Esophagus muscularis mucosa (tissue), 4 donors: ENCODE measurements at regions not wholly inside any gene's neighbourhood (a gene's known extent, or its start where the extent isn't known, plus 50 kb on each side); places are given as distances from the start of the nearest gene placed in this dataset.

ENCODE experiments used
- DNase-seq: peaks from one replicate; pipeline ENCODE4 v3.0.0-alpha.2; 2017; ENCODE audit errors: extremely low spot score
- H3K27ac ChIP-seq, 4 donors: fragments of 200-600 bp; sonication (generic); replicated peaks in 1 of 4; 1 replicate in 3 of 4; 2 replicates in 1 of 4; pipeline ENCODE4 v1.5.1; 2016 to 2019; ENCODE audit warnings: mild to moderate bottlenecking in 1 of 4
- H3K27me3 ChIP-seq, 4 donors: fragments of 200-600 bp; sonication (generic); one replicate each; pipeline versions ENCODE4 v1.5.1 to v1.6.0; 2016 to 2019
- H3K36me3 ChIP-seq, 4 donors: fragments of 200-600 bp; sonication (generic); one replicate each; pipeline ENCODE4 v1.5.1; 2016 to 2019
- H3K4me1 ChIP-seq, 4 donors: fragments of 200-600 bp; sonication (generic); one replicate each; pipeline ENCODE4 v1.5.1; 2016 to 2019
- H3K4me3 ChIP-seq, 4 donors: fragments of 200-600 bp; sonication (generic); 1 replicate in 2 of 4; 2 replicates in 2 of 4; pipeline ENCODE4 v1.5.1; 2016 to 2019; ENCODE audit warnings: mild to moderate bottlenecking in 4 of 4, moderate library complexity in 1 of 4
- H3K9me3 ChIP-seq, 4 donors: fragments of 200-600 bp; sonication (generic); 1 replicate in 3 of 4; 2 replicates in 1 of 4; pipeline ENCODE4 v1.5.1; 2016 to 2019
- CTCF ChIP-seq, 3 experiments: fragments of 200-600 bp in 2 of 3; fragments of 450-650 bp in 1 of 3; sonication (generic) in 2 of 3; IDR thresholded peaks; one replicate each; pipeline ENCODE4 v1.5.1; 2017 to 2019; ENCODE audit warnings: antibody characterized with exemption in 3 of 3, mild to moderate bottlenecking in 2 of 3, moderate library complexity in 1 of 3
- EP300 ChIP-seq: sonication (generic); formaldehyde crosslinking; IDR thresholded peaks from one replicate; pipeline ENCODE4 v1.6.1; 2017; ENCODE audit warnings: antibody characterized with exemption
- POLR2A ChIP-seq: fragments of 450-650 bp; IDR thresholded peaks from one replicate; pipeline ENCODE4 v1.6.1; 2017; ENCODE audit warnings: antibody characterized with exemption, moderate library complexity, mild to moderate bottlenecking, low read depth
- POLR2AphosphoS5 ChIP-seq, 2 donors: sonication (generic); formaldehyde crosslinking; IDR thresholded peaks; one replicate each; pipeline ENCODE4 v1.6.1; 2017; ENCODE audit warnings: antibody characterized with exemption in 2 of 2
- WGBS: methylation state at CpG from one replicate; pipeline ENCODE4 v1.1.5; 2018; 5-methylcytosine and 5-hydroxymethylcytosine counted together
- intact Hi-C: fragments of 100-400 bp; cut with DNase I; formaldehyde crosslinking; loops from one replicate; pipeline ENCODE4 v1.15.1; 2023

- H3K4me1 ChIP-seq = no peaks in the 10 kb centered on the region
- H3K4me3 ChIP-seq = no peak overlapping the region
- intact Hi-C loops = no loop called here
- H3K36me3 ChIP-seq = no peaks in the 10 kb centered on the region
- TF ChIP-seq POLR2A = no peak
- no peak for TF ChIP-seq EP300
- no peaks in the 10 kb centered on the region for H3K9me3 ChIP-seq
- DNase-seq = no peak
- H3K27ac ChIP-seq = no peak overlapping the region
- H3K27me3 ChIP-seq = no peaks in the 10 kb centered on the region
Measured at GRCh38 chr1:103265551-103265950, 157.2 kb upstream of the COL11A1 start.

- H3K9me3 ChIP-seq = no peaks in the 10 kb centered on the region
- H3K4me3 ChIP-seq = no peak overlapping the region
- WGBS = 85% methylated on average over 2 of the region's 2 CpGs
- no peak for TF ChIP-seq POLR2A
- TF ChIP-seq POLR2AphosphoS5 (IDR thresholded peaks at IDR 0.05) = no peak
- TF ChIP-seq CTCF (IDR thresholded peaks at IDR 0.05) = no peak
- TF ChIP-seq EP300 = no peak
- no peaks in the 10 kb centered on the region for H3K4me1 ChIP-seq
- DNase-seq = no peak
- no peaks in the 10 kb centered on the region for H3K36me3 ChIP-seq
- no peak overlapping the region for H3K27ac ChIP-seq
- no peaks in the 10 kb centered on the region for H3K27me3 ChIP-seq
- intact Hi-C loops = no loop called here
Measured at GRCh38 chr1:103259982-103260381, 151.7 kb upstream of the COL11A1 start.

- 94% methylated on average over 1 of the region's 1 CpG for WGBS
- H3K9me3 ChIP-seq = no peaks in the 10 kb centered on the region
- no peaks in the 10 kb centered on the region for H3K36me3 ChIP-seq
- no peak overlapping the region for H3K4me3 ChIP-seq
- intact Hi-C loops = no loop called here
- peaks cover 0 to 5% (median 0%) of the 10 kb centered on the region in 4 donors for H3K4me1 ChIP-seq
- H3K27me3 ChIP-seq = no peaks in the 10 kb centered on the region
- no peak for DNase-seq
- no peak for TF ChIP-seq EP300
- no peak for TF ChIP-seq POLR2AphosphoS5 (IDR thresholded peaks at IDR 0.05)
- TF ChIP-seq CTCF (IDR thresholded peaks at IDR 0.05) = no peak
- TF ChIP-seq POLR2A = no peak
- H3K27ac ChIP-seq = no peak overlapping the region
Measured at GRCh38 chr1:103256490-103256889, 148.2 kb upstream of the COL11A1 start.

- 30% methylated on average over 3 of the region's 3 CpGs for WGBS
- Histone ChIP-seq H3K27ac (no peak overlapping the region), H3K4me3 (no peak overlapping the region), H3K27me3 (no peaks in the 10 kb centered on the region), H3K9me3 (no peaks in the 10 kb centered on the region), H3K4me1 (peaks cover 0 to 5% (median 0%) of the 10 kb centered on the region in 4 donors), H3K36me3 (no peaks in the 10 kb centered on the region)
- no peak for DNase-seq
- no peak for TF ChIP-seq CTCF (IDR thresholded peaks at IDR 0.05)
- no peak for TF ChIP-seq POLR2AphosphoS5 (IDR thresholded peaks at IDR 0.05)
- TF ChIP-seq POLR2A = no peak
- TF ChIP-seq EP300 = no peak
- intact Hi-C loops = no loop called here
Measured at GRCh38 chr1:103254691-103255090, 146.4 kb upstream of the COL11A1 start.

GRCh38 chr1:103250441-103250861, 142.1 kb upstream of the COL11A1 start:
- intact Hi-C loops = no loop called here
- Histone ChIP-seq H3K27ac (no peak overlapping the region), H3K9me3 (no peaks in the 10 kb centered on the region), H3K36me3 (no peaks in the 10 kb centered on the region), H3K27me3 (no peaks in the 10 kb centered on the region), H3K4me1 (peaks cover 0 to 5% (median 0%) of the 10 kb centered on the region in 4 donors), H3K4me3 (no peak overlapping the region)
- TF ChIP-seq EP300 (no peak), POLR2A (no peak)
- DNase-seq = no peak
- 73% methylated on average over 3 of the region's 3 CpGs for WGBS

GRCh38 chr1:103248417-103249102, 140.2 kb upstream of the COL11A1 start:
- WGBS = 90% methylated on average over 8 of the region's 8 CpGs
- Histone ChIP-seq H3K4me1 (no peaks in the 10 kb centered on the region), H3K9me3 (no peaks in the 10 kb centered on the region), H3K27me3 (no peaks in the 10 kb centered on the region), H3K27ac (no peak overlapping the region), H3K4me3 (no peak overlapping the region), H3K36me3 (no peaks in the 10 kb centered on the region)
- no peak for DNase-seq
- no peak for TF ChIP-seq POLR2A
- intact Hi-C loops = no loop called here
